Panc1 (cell line): ENCODE measurements at regions not wholly inside any gene's neighbourhood (a gene's known extent, or its start where the extent isn't known, plus 50 kb on each side); places are given as distances from the start of the nearest gene placed in this dataset.

ENCODE experiments used
- CTCF ChIP-seq: fragments of 450-650 bp; IDR thresholded peaks from 2 replicates; pipeline ENCODE4 v1.5.1; 2017; ENCODE audit warnings: mild to moderate bottlenecking
- REST ChIP-seq, 2 experiments: IDR thresholded peaks; 2 replicates each; pipeline ENCODE4 v1.6.1; 2011 to 2012; ENCODE audit warnings: low read depth in 2 of 2, control low read depth in 1 of 2, low read length in 1 of 2, mild to moderate bottlenecking in 1 of 2, moderate library complexity in 1 of 2; ENCODE audit not compliant: insufficient read depth in 1 of 2

- TF ChIP-seq CTCF (no peak), REST (IDR thresholded peaks at IDR 0.05; ENCODE audit: insufficient read depth in 1 of 2, low read depth in 2 of 2, low read length in 1 of 2) (no peak)
Measured at GRCh38 chr5:73265641-73266040, 92.6 kb downstream of the TMEM174 start.
